ENCODE measurements at regions not wholly inside any gene's neighbourhood (a gene's known extent, or its start where the extent isn't known, plus 50 kb on each side); places are given as distances from the start of the nearest gene placed in this dataset.
A peak's percentile ranks its signal among the peaks of the same experiment; 100 is the strongest.
"Not testable (repeated sequence)": the region's sequence is repeated elsewhere in the genome, so short reads cannot be mapped to it uniquely, and the experiment has no call there.

DNA sequence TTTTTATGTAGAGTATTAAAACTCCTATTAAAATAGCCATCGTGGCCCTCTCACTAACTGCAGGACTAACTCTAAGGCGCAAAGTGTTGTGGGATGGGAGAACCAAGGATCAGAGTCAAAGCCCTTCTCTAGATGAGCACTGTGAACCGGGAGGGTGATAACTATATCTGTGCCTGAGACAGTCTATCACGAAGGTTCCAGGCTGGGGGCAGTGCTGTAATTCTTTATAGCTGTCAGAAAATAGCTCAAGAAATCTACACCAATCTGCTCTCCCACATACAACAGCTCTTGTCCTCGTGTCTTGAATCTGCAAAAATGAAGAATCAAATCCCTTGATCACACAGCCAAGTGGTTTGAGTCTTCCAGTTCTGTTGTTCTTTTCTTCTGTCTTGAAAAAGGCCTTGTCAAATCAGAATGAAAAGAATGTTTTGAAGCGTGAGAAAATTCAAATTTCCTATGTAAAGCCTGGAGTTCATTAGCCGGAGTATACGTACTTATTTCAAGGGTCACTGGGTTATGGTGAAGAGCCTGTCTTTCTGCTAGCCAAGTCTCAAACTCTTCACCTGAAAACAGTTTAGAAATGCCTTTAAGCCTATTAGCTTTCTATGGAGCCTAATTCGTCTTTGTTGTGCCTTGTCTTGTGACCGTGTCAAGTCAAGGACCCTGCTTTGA is 185.3 kb upstream of the NECTIN3 start:
- TF ChIP-seq, protein P1, sequence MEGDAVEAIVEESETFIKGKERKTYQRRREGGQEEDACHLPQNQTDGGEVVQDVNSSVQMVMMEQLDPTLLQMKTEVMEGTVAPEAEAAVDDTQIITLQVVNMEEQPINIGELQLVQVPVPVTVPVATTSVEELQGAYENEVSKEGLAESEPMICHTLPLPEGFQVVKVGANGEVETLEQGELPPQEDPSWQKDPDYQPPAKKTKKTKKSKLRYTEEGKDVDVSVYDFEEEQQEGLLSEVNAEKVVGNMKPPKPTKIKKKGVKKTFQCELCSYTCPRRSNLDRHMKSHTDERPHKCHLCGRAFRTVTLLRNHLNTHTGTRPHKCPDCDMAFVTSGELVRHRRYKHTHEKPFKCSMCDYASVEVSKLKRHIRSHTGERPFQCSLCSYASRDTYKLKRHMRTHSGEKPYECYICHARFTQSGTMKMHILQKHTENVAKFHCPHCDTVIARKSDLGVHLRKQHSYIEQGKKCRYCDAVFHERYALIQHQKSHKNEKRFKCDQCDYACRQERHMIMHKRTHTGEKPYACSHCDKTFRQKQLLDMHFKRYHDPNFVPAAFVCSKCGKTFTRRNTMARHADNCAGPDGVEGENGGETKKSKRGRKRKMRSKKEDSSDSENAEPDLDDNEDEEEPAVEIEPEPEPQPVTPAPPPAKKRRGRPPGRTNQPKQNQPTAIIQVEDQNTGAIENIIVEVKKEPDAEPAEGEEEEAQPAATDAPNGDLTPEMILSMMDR (conservative IDR thresholded peaks at IDR 0.05; ENCODE audit: low read depth, low read length): no peak
- no peak overlapping the region for H3K4me3 ChIP-seq (ENCODE audit: low read length)
- DNase-seq (ENCODE audit: low read depth): peak; percentile 15

DNA sequence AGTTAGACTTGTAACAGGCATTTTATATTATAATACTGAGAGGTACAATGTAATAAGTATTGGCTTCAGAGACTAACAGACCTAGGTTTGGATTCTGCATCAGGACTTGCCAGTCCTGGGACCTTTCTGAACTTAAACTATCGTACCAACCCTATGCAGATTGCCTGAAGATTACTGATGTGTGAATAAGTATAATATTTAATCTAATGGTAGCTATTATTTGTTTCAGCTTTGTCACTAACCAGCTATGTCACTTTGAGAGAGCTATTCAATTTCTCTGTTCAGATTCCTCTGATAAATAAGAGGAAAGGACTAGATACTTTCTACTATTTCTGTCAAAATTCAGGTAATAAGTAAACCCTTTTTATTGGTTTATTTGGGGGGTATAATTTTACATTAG is 184.4 kb upstream of the NECTIN3 start:
- TF ChIP-seq, protein P1 (conservative IDR thresholded peaks at IDR 0.05; ENCODE audit: low read depth, low read length): no peak
- no peak for DNase-seq (ENCODE audit: low read depth)
- no peak overlapping the region for H3K4me3 ChIP-seq (ENCODE audit: low read length)

DNA sequence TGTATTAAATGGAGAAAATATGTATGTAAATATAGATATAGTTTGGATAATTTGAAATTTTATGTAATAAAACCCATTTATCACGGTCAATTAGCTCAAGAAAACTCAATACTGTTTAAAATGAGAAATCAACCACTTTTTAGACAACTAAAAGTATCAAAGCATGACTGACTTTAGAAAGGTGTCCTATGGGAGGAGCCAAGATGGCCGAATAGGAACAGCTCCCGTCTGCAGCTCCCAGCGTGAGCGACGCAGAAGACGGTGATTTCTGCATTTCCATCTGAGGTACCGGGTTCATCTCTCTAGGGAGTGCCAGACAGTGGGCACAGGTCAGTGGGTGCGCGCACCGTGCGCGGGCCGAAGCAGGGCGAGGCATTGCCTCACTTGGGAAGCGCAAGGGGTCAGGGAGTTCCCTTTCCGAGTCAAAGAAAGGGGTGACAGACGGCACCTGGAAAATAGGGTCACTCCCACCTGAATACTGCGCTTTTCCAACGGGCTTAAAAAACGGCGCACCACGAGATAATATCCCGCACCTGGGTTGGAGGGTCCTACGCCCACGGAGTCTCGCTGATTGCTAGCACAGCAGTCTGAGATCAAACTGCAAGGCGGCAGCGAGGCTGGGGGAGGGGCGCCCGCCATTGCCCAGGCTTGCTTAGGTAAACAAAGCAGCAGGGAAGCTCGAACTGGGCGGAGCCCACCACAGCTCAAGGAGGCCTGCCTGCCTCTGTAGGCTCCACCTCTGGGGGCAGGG is 182.8 kb upstream of the NECTIN3 start:
- H3K4me3 ChIP-seq (ENCODE audit: low read length); DNase-seq (ENCODE audit: low read depth): not testable (repeated sequence)

DNA sequence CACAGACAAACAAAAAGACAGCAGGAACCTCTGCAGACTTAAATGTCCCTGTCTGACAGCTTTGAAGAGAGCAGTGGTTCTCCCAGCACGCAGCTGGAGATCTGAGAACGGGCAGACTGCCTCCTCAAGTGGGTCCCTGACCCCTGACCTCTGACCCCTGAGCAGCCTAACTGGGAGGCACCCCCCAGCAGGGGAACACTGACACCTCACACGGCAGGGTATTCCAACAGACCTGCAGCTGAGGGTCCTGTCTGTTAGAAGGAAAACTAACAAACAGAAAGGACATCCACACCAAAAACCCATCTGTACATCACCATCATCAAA is 182.3 kb upstream of the NECTIN3 start:
- DNase-seq (ENCODE audit: low read depth); H3K4me3 ChIP-seq (ENCODE audit: low read length): not testable (repeated sequence)

DNA sequence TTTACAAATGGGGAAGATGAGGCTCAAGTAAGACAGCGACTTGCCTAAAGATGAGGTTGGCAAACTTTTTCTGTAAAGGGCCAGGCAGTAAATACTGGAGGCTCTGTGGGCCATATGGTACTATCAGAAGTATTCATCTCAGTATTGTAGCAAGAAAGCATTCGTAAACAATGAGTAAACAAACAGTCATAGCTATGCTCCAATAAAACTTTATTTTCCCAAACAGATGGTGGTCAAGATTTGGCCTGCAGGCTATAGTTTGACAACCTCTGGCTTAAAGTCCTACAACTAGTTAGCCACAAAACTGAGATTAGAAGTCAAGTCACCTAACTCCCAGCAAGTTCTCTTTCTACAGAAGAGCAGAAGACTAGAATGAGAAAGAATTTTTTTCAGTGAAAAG is 177.0 kb upstream of the NECTIN3 start:
- TF ChIP-seq, protein P1 (conservative IDR thresholded peaks at IDR 0.05; ENCODE audit: low read depth, low read length): no peak
- no peak for DNase-seq (ENCODE audit: low read depth)
- H3K4me3 ChIP-seq (ENCODE audit: low read length): no peak overlapping the region

DNA sequence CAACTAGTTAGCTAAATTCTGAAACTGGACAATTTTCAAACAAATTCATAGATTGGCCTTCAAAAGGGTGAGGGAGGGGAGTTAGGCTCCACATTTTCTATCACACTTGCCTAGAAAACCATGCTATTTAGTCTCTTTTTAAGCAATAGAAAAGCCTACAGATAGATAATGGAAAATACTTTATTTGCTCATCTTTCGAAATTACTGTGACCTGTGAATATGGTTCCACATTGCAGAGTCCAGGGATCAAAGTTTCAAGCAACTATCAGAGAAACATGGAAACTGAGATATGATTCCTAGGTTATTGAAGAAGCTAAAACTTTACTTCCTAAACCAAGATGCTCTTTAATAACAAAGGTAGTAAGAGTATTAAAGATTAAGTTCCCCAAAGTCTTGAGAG is 176.6 kb upstream of the NECTIN3 start:
- no peak for DNase-seq (ENCODE audit: low read depth)
- H3K4me3 ChIP-seq (ENCODE audit: low read length): no peak overlapping the region
- TF ChIP-seq, protein P1 (conservative IDR thresholded peaks at IDR 0.05; ENCODE audit: low read depth, low read length): no peak

DNA sequence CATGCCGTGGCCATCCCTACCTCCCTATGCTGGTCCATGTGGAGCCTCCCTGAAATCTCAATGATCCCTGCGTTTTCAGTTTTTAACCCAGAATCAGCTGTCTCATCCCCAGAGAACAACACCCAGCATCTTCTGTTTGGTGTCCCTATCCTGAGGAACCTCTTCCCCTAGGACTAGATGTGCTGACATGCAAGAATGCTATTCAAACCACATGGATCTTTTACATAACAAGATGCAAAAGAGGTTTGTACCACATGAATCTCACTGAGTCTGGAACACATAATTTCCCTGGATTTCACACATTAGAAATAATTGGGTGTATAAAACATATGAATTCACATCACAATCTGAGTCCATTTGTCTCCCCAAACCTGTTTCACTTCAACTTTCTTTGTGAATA is 174.6 kb upstream of the NECTIN3 start:
- TF ChIP-seq, protein P1 (conservative IDR thresholded peaks at IDR 0.05; ENCODE audit: low read depth, low read length): no peak
- H3K4me3 ChIP-seq (ENCODE audit: low read length): no peak overlapping the region
- DNase-seq (ENCODE audit: low read depth): no peak

DNA sequence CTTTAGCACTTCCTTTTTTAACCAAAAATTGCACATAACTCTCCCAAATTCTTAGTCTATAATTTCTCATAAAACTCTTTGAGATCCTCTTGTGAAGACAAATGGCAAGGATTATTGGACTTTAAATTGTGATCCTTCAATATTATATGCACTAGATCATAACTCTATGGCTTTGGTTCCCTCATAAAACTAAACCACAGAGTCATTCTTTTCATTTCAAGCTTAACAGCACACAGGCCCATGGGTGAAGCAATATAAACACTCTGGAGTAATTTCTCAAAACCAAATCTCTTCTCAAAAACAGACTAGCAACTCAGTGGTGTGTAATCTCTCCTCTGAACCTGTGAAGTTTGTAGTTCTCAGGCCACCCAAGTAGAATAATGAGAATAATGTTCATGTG is 171.0 kb upstream of the NECTIN3 start:
- no peak overlapping the region for H3K4me3 ChIP-seq (ENCODE audit: low read length)
- TF ChIP-seq, protein P1 (conservative IDR thresholded peaks at IDR 0.05; ENCODE audit: low read depth, low read length): no peak
- no peak for DNase-seq (ENCODE audit: low read depth)
